Neuronal stem cell (in vitro differentiated cells): ENCODE measurements at regions not wholly inside any gene's neighbourhood (a gene's known extent, or its start where the extent isn't known, plus 50 kb on each side); places are given as distances from the start of the nearest gene placed in this dataset.

ENCODE experiments used
- DNase-seq: peaks from one replicate; pipeline ENCODE4 v3.0.0-alpha.2; 2013; ENCODE audit warnings: low spot score
- H2AFZ ChIP-seq: one replicate; pipeline ENCODE4 v1.6.1; 2013; ENCODE audit warnings: mild to moderate bottlenecking, low read length, inconsistent platforms
- H2AK5ac ChIP-seq: 2 replicates; pipeline ENCODE4 v1.6.1; 2013; ENCODE audit warnings: low read depth, mild to moderate bottlenecking, inconsistent platforms, low read length, moderate library complexity, mixed read lengths
- H2BK120ac ChIP-seq: 2 replicates; pipeline ENCODE4 v1.6.1; 2013; ENCODE audit warnings: low read depth, mild to moderate bottlenecking, inconsistent platforms, low read length, moderate library complexity, mixed read lengths
- H2BK12ac ChIP-seq: one replicate; pipeline ENCODE4 v1.6.1; 2013; ENCODE audit warnings: low read length, inconsistent platforms
- H2BK15ac ChIP-seq: 2 replicates; pipeline ENCODE4 v1.6.1; 2013; ENCODE audit warnings: mild to moderate bottlenecking, low read length, inconsistent platforms, mixed read lengths
- H2BK5ac ChIP-seq: one replicate; pipeline ENCODE4 v1.6.1; 2013; ENCODE audit warnings: inconsistent platforms, mild to moderate bottlenecking, low read length, moderate library complexity
- H3K14ac ChIP-seq: one replicate; pipeline ENCODE4 v1.6.1; 2013; ENCODE audit warnings: low read length, inconsistent platforms
- H3K18ac ChIP-seq: 2 replicates; pipeline ENCODE4 v1.6.1; 2013; ENCODE audit warnings: low read length, inconsistent platforms
- H3K23ac ChIP-seq: 2 replicates; pipeline ENCODE4 v1.6.1; 2013; ENCODE audit warnings: low read depth, mild to moderate bottlenecking, mixed read lengths, low read length, inconsistent platforms; ENCODE audit not compliant: poor library complexity
- H3K27ac ChIP-seq: replicated peaks from 3 replicates; pipeline ENCODE4 v1.5.1; 2013; ENCODE audit warnings: low read length, inconsistent platforms
- H3K27me3 ChIP-seq, 3 experiments: 2 replicates each; pipeline ENCODE4 v1.6.1; 2013; ENCODE audit warnings: low read length in 3 of 3, mild to moderate bottlenecking in 2 of 3, inconsistent platforms in 1 of 3, low read depth in 1 of 3, mixed read lengths in 1 of 3, moderate library complexity in 1 of 3; ENCODE audit not compliant: control insufficient read depth in 3 of 3, insufficient read depth in 3 of 3
- H3K36me3 ChIP-seq, 2 donors: replicated peaks in 1 of 2; 2 replicates each; pipeline ENCODE4 v1.6.1; 2013; ENCODE audit warnings: low read length in 2 of 2; ENCODE audit not compliant: control insufficient read depth in 2 of 2, insufficient read depth in 2 of 2
- H3K4ac ChIP-seq: 2 replicates; pipeline ENCODE4 v1.6.1; 2013; ENCODE audit warnings: inconsistent platforms, mild to moderate bottlenecking, low read length, moderate library complexity
- H3K4me1 ChIP-seq, 2 donors: 1 replicate in 1 of 2; 2 replicates in 1 of 2; pipeline ENCODE4 v1.6.1; 2013; ENCODE audit warnings: low read length in 2 of 2, low read depth in 1 of 2; ENCODE audit not compliant: control insufficient read depth in 2 of 2, insufficient read depth in 1 of 2
- H3K4me2 ChIP-seq: one replicate; pipeline ENCODE4 v1.6.1; 2013; ENCODE audit warnings: mild to moderate bottlenecking, low read length, inconsistent platforms; ENCODE audit not compliant: insufficient read depth, poor library complexity, severe bottlenecking
- H3K4me3 ChIP-seq, 2 donors: 2 replicates each; pipeline ENCODE4 v1.5.1; 2013; ENCODE audit warnings: low read length in 2 of 2, mild to moderate bottlenecking in 2 of 2, inconsistent platforms in 1 of 2, moderate library complexity in 1 of 2
- H3K79me1 ChIP-seq: one replicate; pipeline ENCODE4 v1.6.1; 2013; ENCODE audit warnings: low read depth, mild to moderate bottlenecking, inconsistent platforms, low read length, moderate library complexity
- H3K9ac ChIP-seq: one replicate; pipeline ENCODE4 v1.6.1; 2013; ENCODE audit warnings: mild to moderate bottlenecking, low read depth, low read length, inconsistent platforms; ENCODE audit not compliant: poor library complexity
- H3K9me3 ChIP-seq, 2 donors: replicated peaks in 1 of 2; 2 replicates each; pipeline versions ENCODE3 to v1.6.1; 2013; ENCODE audit warnings: low read length in 2 of 2, mild to moderate bottlenecking in 2 of 2, inconsistent platforms in 1 of 2, low read depth in 1 of 2, mixed read lengths in 1 of 2, moderate library complexity in 1 of 2; ENCODE audit not compliant: control insufficient read depth in 2 of 2, insufficient read depth in 1 of 2
- H4K8ac ChIP-seq: one replicate; pipeline ENCODE4 v1.6.1; 2013; ENCODE audit warnings: low read depth, mild to moderate bottlenecking, inconsistent platforms, low read length, moderate library complexity
- H4K91ac ChIP-seq: one replicate; pipeline ENCODE4 v1.6.1; 2013; ENCODE audit warnings: low read length, low read depth, mild to moderate bottlenecking, inconsistent platforms; ENCODE audit not compliant: poor library complexity
- WGBS, 2 donors: extraction: QIAGEN DNeasy Blood & Tissue Kit; methylation state at CpG; one replicate each; pipeline ENCODE4 v1.1.7; 2013; ENCODE audit warnings: missing lambda C conversion rate in 2 of 2, mixed read lengths in 1 of 2; ENCODE audit not compliant: insufficient read length in 2 of 2, insufficient replicate concordance in 1 of 2; ENCODE audit errors: extremely low coverage in 2 of 2; 5-methylcytosine and 5-hydroxymethylcytosine counted together

- Histone ChIP-seq H3K27me3 (no peaks in the 10 kb centered on the region), H3K4ac (no peak overlapping the region), H3K9ac (no peak overlapping the region), H4K91ac (no peak overlapping the region), H3K14ac (no peak overlapping the region), H3K4me3 (no peak overlapping the region), H2BK120ac (no peak overlapping the region), H3K4me2 (no peak overlapping the region), H3K4me1 (no peaks in the 10 kb centered on the region), H4K8ac (no peak overlapping the region), H3K9me3 (no peaks in the 10 kb centered on the region), H2AK5ac (no peak overlapping the region), H3K27ac (no peak overlapping the region), H3K23ac (no peak overlapping the region), H2AFZ (no peak overlapping the region), H3K18ac (no peak overlapping the region), H3K79me1 (no peaks in the 10 kb centered on the region), H2BK15ac (no peak overlapping the region), H2BK5ac (no peak overlapping the region), H3K36me3 (no peaks in the 10 kb centered on the region), H2BK12ac (no peak overlapping the region)
- WGBS, 2 donors = no CpG with 5 or more reads among the region's 4 CpGs
- no peak for DNase-seq
Measured at GRCh38 chr5:53350991-53351770, 129.2 kb upstream of the FST start.

- WGBS, 2 donors = no CpG with 5 or more reads among the region's 5 CpGs
- H3K27me3 ChIP-seq = no peaks in the 10 kb centered on the region
Measured at GRCh38 chr5:53355316-53355715, 125.1 kb upstream of the FST start.

GRCh38 chr5:53355931-53356330 lies 124.5 kb upstream of the FST start:
- Histone ChIP-seq H3K18ac (no peak overlapping the region), H3K79me1 (no peaks in the 10 kb centered on the region), H2AFZ (no peak overlapping the region), H3K4ac (no peak overlapping the region), H4K8ac (no peak overlapping the region), H2AK5ac (no peak overlapping the region), H3K36me3 (no peaks in the 10 kb centered on the region), H2BK120ac (no peak overlapping the region), H3K23ac (no peak overlapping the region), H3K14ac (no peak overlapping the region), H2BK12ac (no peak overlapping the region), H3K27ac (no peak overlapping the region), H3K9me3 (no peaks in the 10 kb centered on the region), H4K91ac (no peak overlapping the region), H3K4me2 (no peak overlapping the region), H2BK5ac (no peak overlapping the region), H3K27me3 (no peaks in the 10 kb centered on the region), H3K9ac (no peak overlapping the region), H3K4me1 (no peaks in the 10 kb centered on the region), H3K4me3 (no peak overlapping the region), H2BK15ac (no peak overlapping the region)
- DNase-seq = no peak
- WGBS, 2 donors = no CpG with 5 or more reads among the region's 1 CpG

More at GRCh38 chr5:53355316-53355715, 125.1 kb upstream of the FST start:
- Histone ChIP-seq H2BK12ac (no peak overlapping the region), H3K18ac (no peak overlapping the region), H2AK5ac (no peak overlapping the region), H4K91ac (no peak overlapping the region), H4K8ac (no peak overlapping the region), H2BK120ac (no peak overlapping the region), H3K27ac (no peak overlapping the region), H3K4me3 (no peak overlapping the region), H3K14ac (no peak overlapping the region), H3K9me3 (no peaks in the 10 kb centered on the region), H3K4ac (no peak overlapping the region), H3K9ac (no peak overlapping the region), H3K23ac (no peak overlapping the region), H2BK5ac (no peak overlapping the region), H3K4me1 (no peaks in the 10 kb centered on the region), H3K4me2 (no peak overlapping the region), H2BK15ac (no peak overlapping the region), H3K36me3 (no peaks in the 10 kb centered on the region), H3K79me1 (no peaks in the 10 kb centered on the region), H2AFZ (no peak overlapping the region)
- no peak for DNase-seq

GRCh38 chr5:53357439-53357838 lies 123.0 kb upstream of the FST start:
- Histone ChIP-seq H3K27ac (no peak overlapping the region), H3K27me3 (no peaks in the 10 kb centered on the region), H3K23ac (no peak overlapping the region), H3K4ac (no peak overlapping the region), H2BK12ac (no peak overlapping the region), H2BK15ac (no peak overlapping the region), H4K91ac (no peak overlapping the region), H3K4me1 (no peaks in the 10 kb centered on the region), H3K4me3 (no peak overlapping the region), H3K14ac (no peak overlapping the region), H2BK120ac (no peak overlapping the region), H3K9ac (no peak overlapping the region), H2BK5ac (no peak overlapping the region), H3K18ac (no peak overlapping the region), H3K36me3 (no peaks in the 10 kb centered on the region), H2AFZ (no peak overlapping the region), H3K4me2 (no peak overlapping the region), H3K9me3 (no peaks in the 10 kb centered on the region), H3K79me1 (no peaks in the 10 kb centered on the region), H4K8ac (no peak overlapping the region), H2AK5ac (no peak overlapping the region)
- WGBS, 2 donors = no CpG with 5 or more reads among the region's 4 CpGs
- DNase-seq = no peak
